Body of pancreas (tissue), 4 donors: ENCODE measurements at regions not wholly inside any gene's neighbourhood (a gene's known extent, or its start where the extent isn't known, plus 50 kb on each side); places are given as distances from the start of the nearest gene placed in this dataset.

Experiments used
- ATAC-seq: fragments of 150-250 bp; one replicate; pipeline ENCODE4 v1.9.1; 2016
- DNase-seq, 4 donors: peaks; one replicate each; pipeline ENCODE4 v3.0.0-alpha.2; 2019
- H3K27ac ChIP-seq, 4 donors: fragments of 200-600 bp; sonication (generic); 1 replicate in 3 of 4; 2 replicates in 1 of 4; pipeline versions ENCODE4 v1.5.1 to v1.6.1; 2016 to 2019; ENCODE audit warnings: mild to moderate bottlenecking in 1 of 4, mixed read lengths in 1 of 4, moderate library complexity in 1 of 4
- H3K27me3 ChIP-seq, 2 donors: fragments of 200-600 bp; sonication (generic); one replicate each; pipeline ENCODE4 v1.6.0; 2016; ENCODE audit warnings: mild to moderate bottlenecking in 1 of 2
- H3K36me3 ChIP-seq, 2 donors: fragments of 200-600 bp; sonication (generic); replicated peaks in 1 of 2; 2 replicates each; pipeline ENCODE4 v1.5.1; 2016; ENCODE audit warnings: low read depth in 2 of 2; ENCODE audit not compliant: insufficient read depth in 1 of 2
- H3K4me1 ChIP-seq: fragments of 200-600 bp; sonication (generic); one replicate; pipeline ENCODE4 v1.6.0; 2016
- H3K4me3 ChIP-seq, 2 donors: fragments of 200-600 bp; sonication (generic); 1 replicate in 1 of 2; 2 replicates in 1 of 2; pipeline ENCODE4 v1.5.1; 2016 to 2019
- H3K9me3 ChIP-seq, 3 donors: fragments of 200-600 bp; sonication (generic); 1 replicate in 2 of 3; 2 replicates in 1 of 3; pipeline ENCODE4 v1.5.1; 2016
- POLR2A ChIP-seq, 3 donors: fragments of 450-650 bp; IDR thresholded peaks; one replicate each; pipeline ENCODE4 v1.6.1; 2016; ENCODE audit warnings: antibody characterized with exemption in 3 of 3, mild to moderate bottlenecking in 2 of 3
- WGBS, 2 donors: methylation state at CpG; one replicate each; pipeline ENCODE4 v1.1.5; 2017; 5-methylcytosine and 5-hydroxymethylcytosine counted together
- intact Hi-C: fragments of 100-400 bp; cut with DNase I; formaldehyde crosslinking; loops from one replicate; pipeline ENCODE4 v1.15.1; 2023
- TF ChIP-seq, protein P1 (sequence below), 7 experiments: fragments of 450-650 bp in 4 of 7; fragments of 200-600 bp in 3 of 7; sonication (generic) in 3 of 7; IDR thresholded peaks; one replicate each; pipeline ENCODE4 v1.5.1; 2016 to 2019; ENCODE audit warnings: antibody characterized with exemption in 7 of 7

DNA sequence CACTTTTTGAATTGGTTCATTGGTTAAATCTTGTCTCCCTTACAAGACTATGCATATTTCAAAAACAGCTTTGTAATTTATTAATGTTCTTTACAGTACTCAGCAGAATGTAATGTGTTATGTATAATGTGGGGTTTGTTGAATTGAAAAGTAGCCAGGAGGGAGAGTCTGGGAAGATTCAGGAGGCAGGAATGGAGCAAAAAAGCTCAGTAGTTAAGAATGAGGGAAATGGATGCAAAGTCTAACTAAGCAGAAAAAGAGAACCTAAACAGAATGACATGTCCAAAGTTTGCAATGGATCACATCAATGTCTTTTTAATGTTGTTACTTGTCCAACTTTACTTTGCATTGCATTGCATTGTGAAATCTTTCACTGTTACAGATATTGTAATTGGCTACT, 86.5 kb upstream of the CARD18 start:
- intact Hi-C loops = no loop called here
- no peak overlapping the region for H3K4me3 ChIP-seq
- no peaks in the 10 kb centered on the region for H3K9me3 ChIP-seq
- no peak overlapping the region for H3K27ac ChIP-seq
- H3K27me3 ChIP-seq = no peaks in the 10 kb centered on the region
- TF ChIP-seq POLR2A (IDR thresholded peaks at IDR 0.05) = no peak
- TF ChIP-seq, protein P1, sequence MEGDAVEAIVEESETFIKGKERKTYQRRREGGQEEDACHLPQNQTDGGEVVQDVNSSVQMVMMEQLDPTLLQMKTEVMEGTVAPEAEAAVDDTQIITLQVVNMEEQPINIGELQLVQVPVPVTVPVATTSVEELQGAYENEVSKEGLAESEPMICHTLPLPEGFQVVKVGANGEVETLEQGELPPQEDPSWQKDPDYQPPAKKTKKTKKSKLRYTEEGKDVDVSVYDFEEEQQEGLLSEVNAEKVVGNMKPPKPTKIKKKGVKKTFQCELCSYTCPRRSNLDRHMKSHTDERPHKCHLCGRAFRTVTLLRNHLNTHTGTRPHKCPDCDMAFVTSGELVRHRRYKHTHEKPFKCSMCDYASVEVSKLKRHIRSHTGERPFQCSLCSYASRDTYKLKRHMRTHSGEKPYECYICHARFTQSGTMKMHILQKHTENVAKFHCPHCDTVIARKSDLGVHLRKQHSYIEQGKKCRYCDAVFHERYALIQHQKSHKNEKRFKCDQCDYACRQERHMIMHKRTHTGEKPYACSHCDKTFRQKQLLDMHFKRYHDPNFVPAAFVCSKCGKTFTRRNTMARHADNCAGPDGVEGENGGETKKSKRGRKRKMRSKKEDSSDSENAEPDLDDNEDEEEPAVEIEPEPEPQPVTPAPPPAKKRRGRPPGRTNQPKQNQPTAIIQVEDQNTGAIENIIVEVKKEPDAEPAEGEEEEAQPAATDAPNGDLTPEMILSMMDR (IDR thresholded peaks at IDR 0.05) = no peak
- ATAC-seq (no peak), DNase-seq (no peak)
- no peaks in the 10 kb centered on the region for H3K4me1 ChIP-seq
- no peaks in the 10 kb centered on the region for H3K36me3 ChIP-seq

DNA sequence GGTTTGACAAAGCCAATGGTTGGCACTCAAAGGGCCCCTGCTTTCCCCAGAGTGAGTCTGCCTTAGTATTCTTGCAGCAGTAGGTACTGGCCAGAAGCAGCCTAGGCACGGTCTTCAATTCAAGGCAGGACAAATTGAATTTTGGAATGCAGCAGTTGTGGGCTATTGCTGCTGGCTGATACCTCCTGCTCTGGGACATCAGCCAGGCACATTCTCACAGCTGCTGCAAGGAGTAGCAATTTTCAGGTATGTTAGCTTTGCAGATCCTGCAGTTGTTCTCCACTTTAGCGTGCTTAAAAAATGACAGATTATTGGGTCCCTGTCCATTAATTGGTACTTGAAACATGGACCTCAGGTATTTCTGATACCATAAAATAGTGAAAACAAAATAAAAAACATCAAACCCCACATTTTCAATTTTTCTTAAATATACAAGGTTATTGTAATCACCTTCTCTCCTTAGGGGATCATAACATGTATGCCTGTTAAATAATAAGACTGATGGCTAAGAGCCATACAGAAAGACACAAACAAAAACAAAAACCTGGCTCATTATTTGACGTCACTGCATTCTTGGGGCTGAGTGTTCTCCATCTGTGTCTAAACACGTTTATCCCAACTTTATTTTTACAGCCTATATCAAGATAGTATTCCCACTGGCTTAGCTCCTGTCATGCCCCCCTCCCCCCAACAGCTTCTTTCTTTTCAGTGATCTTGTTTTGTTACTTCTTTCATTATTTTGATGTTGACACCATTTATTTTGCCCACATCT, 85.1 kb upstream of the CARD18 start:
- ATAC-seq (no peak), DNase-seq (peak in 2 of 4 donors; percentile 13 to 32)
- no peaks in the 10 kb centered on the region for H3K36me3 ChIP-seq
- no peaks in the 10 kb centered on the region for H3K4me1 ChIP-seq
- H3K27ac ChIP-seq = no peak overlapping the region
- no peak for TF ChIP-seq POLR2A (IDR thresholded peaks at IDR 0.05)
- TF ChIP-seq, protein P1 (IDR thresholded peaks at IDR 0.05) = no peak
- 58 to 60% methylated on average over 4 of the region's 4 CpGs for WGBS, 2 donors
- H3K27me3 ChIP-seq = no peaks in the 10 kb centered on the region
- H3K4me3 ChIP-seq = no peak overlapping the region
- intact Hi-C loops = no loop called here
- H3K9me3 ChIP-seq = no peaks in the 10 kb centered on the region

DNA sequence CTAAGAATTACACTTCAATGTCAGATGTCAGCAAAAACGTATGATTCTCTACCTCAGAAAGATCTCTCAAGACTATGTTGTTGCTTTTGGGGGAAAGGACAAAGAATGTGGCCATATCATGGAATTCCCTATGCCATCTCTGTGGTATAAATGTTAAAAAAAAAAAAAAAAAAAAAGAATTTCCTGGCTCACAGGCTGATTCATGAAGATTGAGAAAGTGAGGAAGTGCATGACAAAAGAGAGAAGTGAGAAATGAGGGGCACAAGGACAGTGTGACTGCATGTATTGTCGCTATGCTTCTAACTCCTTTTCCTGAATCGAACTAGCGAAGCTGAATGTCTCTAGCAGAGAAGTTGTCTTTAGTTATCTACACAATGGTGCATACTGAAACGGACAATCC, 80.6 kb upstream of the CARD18 start:
- Histone ChIP-seq H3K27me3 (no peaks in the 10 kb centered on the region), H3K36me3 (no peaks in the 10 kb centered on the region), H3K4me3 (no peak overlapping the region), H3K9me3 (no peaks in the 10 kb centered on the region), H3K4me1 (no peaks in the 10 kb centered on the region), H3K27ac (no peak overlapping the region)
- DNase-seq (no peak), ATAC-seq (no peak)
- WGBS, 2 donors = 67 to 75% methylated on average over 5 of the region's 5 CpGs
- TF ChIP-seq POLR2A (IDR thresholded peaks at IDR 0.05) = no peak
- TF ChIP-seq, protein P1 (IDR thresholded peaks at IDR 0.05) = no peak
- intact Hi-C loops = no loop called here

DNA sequence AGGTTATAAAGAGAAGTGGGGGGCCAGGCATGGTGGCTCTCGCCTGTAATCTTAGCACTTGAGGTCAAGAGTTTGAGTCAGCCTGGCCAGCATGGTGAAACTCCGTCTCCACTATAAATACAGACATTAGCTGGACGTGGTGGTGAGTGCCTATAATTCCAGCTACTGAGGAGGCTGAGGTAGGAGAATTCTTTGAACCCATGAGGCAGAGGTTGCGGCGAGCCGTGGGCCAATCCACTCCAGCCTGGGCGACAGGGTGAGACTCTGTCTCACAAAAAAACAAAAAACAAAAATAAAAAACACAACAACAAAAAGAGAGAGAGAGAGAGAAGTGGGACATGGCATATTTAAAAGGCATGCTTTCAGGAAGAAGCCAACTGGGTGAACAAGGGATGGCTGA, 80.1 kb upstream of the CARD18 start:
- H3K9me3 ChIP-seq = no peaks in the 10 kb centered on the region
- 89 to 90% methylated on average over 7 of the region's 7 CpGs for WGBS, 2 donors
- no peak for TF ChIP-seq POLR2A (IDR thresholded peaks at IDR 0.05)
- TF ChIP-seq, protein P1 (IDR thresholded peaks at IDR 0.05) = no peak
- ATAC-seq = no peak
- H3K27ac ChIP-seq = no peak overlapping the region
- H3K4me1 ChIP-seq = no peaks in the 10 kb centered on the region
- H3K4me3 ChIP-seq = no peak overlapping the region
- H3K36me3 ChIP-seq = no peaks in the 10 kb centered on the region
- no peak for DNase-seq
- intact Hi-C loops = no loop called here
- H3K27me3 ChIP-seq = no peaks in the 10 kb centered on the region

DNA sequence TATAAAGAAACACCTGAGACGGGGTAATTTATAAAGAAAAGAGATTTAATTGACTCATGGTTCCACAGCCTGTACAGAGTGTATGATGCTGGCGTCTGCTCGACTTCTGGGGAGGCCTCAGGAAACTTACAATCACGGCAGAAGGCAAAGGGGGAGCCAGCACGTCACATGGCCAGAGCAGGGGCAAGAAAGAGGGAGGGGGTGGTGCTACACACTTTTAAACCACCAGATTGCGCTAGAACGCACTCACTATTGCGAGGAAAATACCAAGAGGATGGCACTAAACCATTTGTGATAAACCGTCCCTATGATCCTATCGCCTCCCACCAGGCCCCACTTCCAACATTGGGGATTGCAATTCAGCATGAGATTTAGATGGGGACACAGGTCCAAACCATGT, 79.7 kb upstream of the CARD18 start:
- no peak overlapping the region for H3K27ac ChIP-seq
- WGBS, 2 donors = 83 to 94% methylated on average over 10 of the region's 10 CpGs
- intact Hi-C loops = no loop called here
- no peak overlapping the region for H3K4me3 ChIP-seq
- no peak for TF ChIP-seq POLR2A (IDR thresholded peaks at IDR 0.05)
- TF ChIP-seq, protein P1 (IDR thresholded peaks at IDR 0.05) = no peak
- H3K4me1 ChIP-seq = no peaks in the 10 kb centered on the region
- H3K27me3 ChIP-seq = no peaks in the 10 kb centered on the region
- ATAC-seq (no peak), DNase-seq (no peak)
- no peaks in the 10 kb centered on the region for H3K9me3 ChIP-seq
- no peaks in the 10 kb centered on the region for H3K36me3 ChIP-seq
